SJSA1 (cell line): ENCODE measurements at regions not wholly inside any gene's neighbourhood (a gene's known extent, or its start where the extent isn't known, plus 50 kb on each side); places are given as distances from the start of the nearest gene placed in this dataset.
A peak's percentile ranks its signal among the peaks of the same experiment; 100 is the strongest.

Experiments used
- DNase-seq, 2 experiments: peaks; one replicate each; pipeline ENCODE4 v3.0.0-alpha.2; 2015 to 2020; ENCODE audit warnings: low spot score in 2 of 2, low read depth in 1 of 2
- H3K27ac ChIP-seq: fragments of 250-450 bp; sonication (Bioruptor Pico); 2 replicates; pipeline ENCODE4 v1.5.1; 2020; ENCODE audit warnings: mild to moderate bottlenecking, moderate library complexity
- H3K27me3 ChIP-seq: fragments of 250-450 bp; sonication (Bioruptor Pico); replicated peaks from 2 replicates; pipeline ENCODE4 v1.5.1; 2020; ENCODE audit warnings: mild to moderate bottlenecking, moderate library complexity
- H3K36me3 ChIP-seq: fragments of 250-450 bp; sonication (Bioruptor Pico); 2 replicates; pipeline ENCODE4 v1.5.1; 2020; ENCODE audit warnings: mild to moderate bottlenecking
- H3K4me1 ChIP-seq: fragments of 250-450 bp; sonication (Bioruptor Pico); replicated peaks from 2 replicates; pipeline ENCODE4 v1.6.1; 2021; ENCODE audit warnings: mild to moderate bottlenecking
- H3K4me3 ChIP-seq: fragments of 250-450 bp; sonication (Bioruptor Pico); 2 replicates; pipeline ENCODE4 v1.5.1; 2020; ENCODE audit warnings: mild to moderate bottlenecking
- H3K9me3 ChIP-seq: fragments of 250-450 bp; sonication (Bioruptor Pico); replicated peaks from 2 replicates; pipeline ENCODE4 v1.5.1; 2020; ENCODE audit warnings: mild to moderate bottlenecking

- H3K4me1 ChIP-seq: no peaks in the 10 kb centered on the region
- H3K27me3 ChIP-seq: 0 out of 2 replicates have a peak, but pooled peaks cover 5% of the 10 kb centered on the region
- H3K4me3 ChIP-seq: no peak overlapping the region
- no peaks in the 10 kb centered on the region for H3K36me3 ChIP-seq
- no peak for DNase-seq
- no peaks in the 10 kb centered on the region for H3K9me3 ChIP-seq
- no peak overlapping the region for H3K27ac ChIP-seq
Observed at GRCh38 chr15:48032911-48033310, 87.9 kb upstream of the SLC24A5 start.

- no peaks in the 10 kb centered on the region for H3K27me3 ChIP-seq
- H3K27ac ChIP-seq: no peak overlapping the region
- no peak overlapping the region for H3K4me3 ChIP-seq
- DNase-seq: no peak
- H3K9me3 ChIP-seq: no peaks in the 10 kb centered on the region
- no peaks in the 10 kb centered on the region for H3K36me3 ChIP-seq
- H3K4me1 ChIP-seq: no peaks in the 10 kb centered on the region; the same call in 1 of the 2 replicates
Observed at GRCh38 chr15:48038221-48038620, 82.6 kb upstream of the SLC24A5 start.

GRCh38 chr15:48040166-48040817 lies 80.5 kb upstream of the SLC24A5 start:
- no peak for DNase-seq
- Histone ChIP-seq H3K9me3 (no peaks in the 10 kb centered on the region), H3K4me3 (no peak overlapping the region), H3K4me1 (no peaks in the 10 kb centered on the region; the same call in 1 of the 2 replicates), H3K36me3 (no peaks in the 10 kb centered on the region), H3K27me3 (no peaks in the 10 kb centered on the region), H3K27ac (no peak overlapping the region)

GRCh38 chr15:48041454-48041853 lies 79.3 kb upstream of the SLC24A5 start:
- no peaks in the 10 kb centered on the region for H3K27me3 ChIP-seq
- DNase-seq: no peak
- no peak overlapping the region for H3K4me3 ChIP-seq
- no peak overlapping the region for H3K27ac ChIP-seq
- H3K9me3 ChIP-seq: no peaks in the 10 kb centered on the region
- no peaks in the 10 kb centered on the region for H3K36me3 ChIP-seq
- no peaks in the 10 kb centered on the region; the same call in 1 of the 2 replicates for H3K4me1 ChIP-seq

- Histone ChIP-seq H3K27ac (no peak overlapping the region), H3K27me3 (no peaks in the 10 kb centered on the region), H3K36me3 (no peaks in the 10 kb centered on the region), H3K9me3 (no peaks in the 10 kb centered on the region), H3K4me1 (no peaks in the 10 kb centered on the region), H3K4me3 (no peak overlapping the region)
- DNase-seq: no peak
Observed at GRCh38 chr15:48046813-48047438, 73.9 kb upstream of the SLC24A5 start.

GRCh38 chr15:48049736-48050135 lies 71.1 kb upstream of the SLC24A5 start:
- H3K4me1 ChIP-seq: no peaks in the 10 kb centered on the region
- H3K27me3 ChIP-seq: no peaks in the 10 kb centered on the region
- H3K27ac ChIP-seq: no peak overlapping the region
- H3K9me3 ChIP-seq: no peaks in the 10 kb centered on the region
- no peaks in the 10 kb centered on the region for H3K36me3 ChIP-seq
- no peak overlapping the region for H3K4me3 ChIP-seq
- DNase-seq: no peak

- no peak overlapping the region for H3K4me3 ChIP-seq
- no peak overlapping the region for H3K27ac ChIP-seq
- no peak for DNase-seq
- no peaks in the 10 kb centered on the region for H3K9me3 ChIP-seq
- H3K4me1 ChIP-seq: no peaks in the 10 kb centered on the region
- no peaks in the 10 kb centered on the region for H3K36me3 ChIP-seq
- no peaks in the 10 kb centered on the region for H3K27me3 ChIP-seq
Observed at GRCh38 chr15:48052946-48053345, 67.8 kb upstream of the SLC24A5 start.

GRCh38 chr15:48058371-48058770 lies 62.4 kb upstream of the SLC24A5 start:
- Histone ChIP-seq H3K9me3 (no peaks in the 10 kb centered on the region), H3K4me3 (no peak overlapping the region), H3K27ac (no peak overlapping the region), H3K27me3 (no peaks in the 10 kb centered on the region), H3K36me3 (no peaks in the 10 kb centered on the region), H3K4me1 (peaks cover 38% of the 10 kb centered on the region)
- no peak for DNase-seq

GRCh38 chr15:48059791-48060190 lies 61.0 kb upstream of the SLC24A5 start:
- Histone ChIP-seq H3K9me3 (no peaks in the 10 kb centered on the region), H3K4me1 (peaks cover 39% of the 10 kb centered on the region), H3K4me3 (no peak overlapping the region), H3K36me3 (no peaks in the 10 kb centered on the region), H3K27me3 (no peaks in the 10 kb centered on the region), H3K27ac (no peak overlapping the region)
- DNase-seq: no peak

GRCh38 chr15:48060396-48060795 lies 60.4 kb upstream of the SLC24A5 start:
- no peaks in the 10 kb centered on the region for H3K36me3 ChIP-seq
- H3K27ac ChIP-seq: no peak overlapping the region
- DNase-seq: peak in 1 of 2 experiments; percentile 28
- H3K4me3 ChIP-seq: no peak overlapping the region
- no peaks in the 10 kb centered on the region for H3K27me3 ChIP-seq
- H3K9me3 ChIP-seq: no peaks in the 10 kb centered on the region
- peaks cover 39% of the 10 kb centered on the region for H3K4me1 ChIP-seq

GRCh38 chr15:48061605-48062004 lies 59.2 kb upstream of the SLC24A5 start:
- Histone ChIP-seq H3K36me3 (no peaks in the 10 kb centered on the region), H3K4me1 (peaks cover 43% of the 10 kb centered on the region), H3K4me3 (no peak overlapping the region), H3K27ac (no peak overlapping the region), H3K9me3 (no peaks in the 10 kb centered on the region), H3K27me3 (no peaks in the 10 kb centered on the region)
- DNase-seq: no peak

GRCh38 chr15:48062148-48062872 lies 58.5 kb upstream of the SLC24A5 start:
- no peaks in the 10 kb centered on the region for H3K9me3 ChIP-seq
- H3K4me1 ChIP-seq: peaks cover 43% of the 10 kb centered on the region
- H3K27ac ChIP-seq: peak overlapping the region; percentile 19; the same call in 1 of the 2 replicates
- peak; percentile 66 to 71 for DNase-seq
- no peaks in the 10 kb centered on the region for H3K27me3 ChIP-seq
- no peaks in the 10 kb centered on the region for H3K36me3 ChIP-seq
- no peak overlapping the region for H3K4me3 ChIP-seq

- Histone ChIP-seq H3K36me3 (no peaks in the 10 kb centered on the region), H3K27ac (no peak overlapping the region), H3K4me1 (peaks cover 41% of the 10 kb centered on the region), H3K4me3 (no peak overlapping the region), H3K27me3 (no peaks in the 10 kb centered on the region), H3K9me3 (no peaks in the 10 kb centered on the region)
- no peak for DNase-seq
Observed at GRCh38 chr15:48063411-48063985, 57.3 kb upstream of the SLC24A5 start.

- no peaks in the 10 kb centered on the region for H3K27me3 ChIP-seq
- no peak for DNase-seq
- H3K9me3 ChIP-seq: no peaks in the 10 kb centered on the region
- no peaks in the 10 kb centered on the region for H3K36me3 ChIP-seq
- peaks cover 35% of the 10 kb centered on the region for H3K4me1 ChIP-seq
- H3K4me3 ChIP-seq: no peak overlapping the region
- no peak overlapping the region for H3K27ac ChIP-seq
Observed at GRCh38 chr15:48064421-48064820, 56.4 kb upstream of the SLC24A5 start.
